Stimulated activated CD4-positive, alpha-beta T cell treated with anti-CD3 and anti-CD28 coated beads, Interleukin-15, amount 100 ng/mL, for 24 hours (primary cell): ENCODE measurements at regions not wholly inside any gene's neighbourhood (a gene's known extent, or its start where the extent isn't known, plus 50 kb on each side); places are given as distances from the start of the nearest gene placed in this dataset.
"Not testable (repeated sequence)": the region's sequence is repeated elsewhere in the genome, so short reads cannot be mapped to it uniquely, and the experiment has no call there.

Experiments used
- DNase-seq: peaks from one replicate; pipeline ENCODE4 v3.0.0-alpha.2; 2020

DNA sequence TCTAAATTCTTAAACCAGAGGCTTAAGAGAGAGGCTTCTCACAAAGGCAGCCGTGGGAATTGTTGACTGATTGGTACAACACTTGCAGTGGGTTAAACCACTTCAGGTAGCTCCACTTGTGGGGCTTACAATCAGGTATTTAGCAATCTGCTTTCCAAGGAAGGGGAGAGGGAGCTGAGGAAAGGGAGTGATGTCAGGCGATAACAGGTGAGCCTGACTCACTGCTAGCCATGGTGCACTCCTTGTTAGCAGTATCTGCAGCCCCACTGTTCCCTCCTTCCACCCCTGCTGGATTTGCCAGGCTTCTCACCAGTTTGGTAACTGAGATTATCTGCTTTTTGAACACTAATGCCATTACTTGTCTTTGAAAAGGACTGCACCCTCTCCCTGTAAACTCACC is 1056.7 kb upstream of the FANCL start:
- DNase-seq, result no peak

DNA sequence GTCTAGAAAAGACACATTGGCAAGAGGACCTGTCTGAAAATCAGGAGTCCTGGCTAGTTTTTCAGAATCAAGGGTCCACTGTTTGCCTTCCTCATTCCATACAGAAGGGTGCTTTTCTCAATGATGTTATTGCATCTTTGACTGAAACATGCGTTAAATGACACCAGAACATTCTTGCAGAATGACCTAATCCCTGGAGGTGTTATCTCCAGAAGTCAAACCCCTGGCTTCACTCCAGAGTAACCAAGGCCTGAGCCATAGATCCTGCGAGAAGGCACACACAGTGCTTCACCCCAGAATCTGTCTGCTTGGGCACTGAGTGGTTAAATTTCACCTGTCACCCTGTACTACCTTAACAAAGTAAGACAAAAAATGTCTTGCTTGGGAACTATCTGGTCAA is 1055.2 kb upstream of the FANCL start:
- DNase-seq, result no peak

DNA sequence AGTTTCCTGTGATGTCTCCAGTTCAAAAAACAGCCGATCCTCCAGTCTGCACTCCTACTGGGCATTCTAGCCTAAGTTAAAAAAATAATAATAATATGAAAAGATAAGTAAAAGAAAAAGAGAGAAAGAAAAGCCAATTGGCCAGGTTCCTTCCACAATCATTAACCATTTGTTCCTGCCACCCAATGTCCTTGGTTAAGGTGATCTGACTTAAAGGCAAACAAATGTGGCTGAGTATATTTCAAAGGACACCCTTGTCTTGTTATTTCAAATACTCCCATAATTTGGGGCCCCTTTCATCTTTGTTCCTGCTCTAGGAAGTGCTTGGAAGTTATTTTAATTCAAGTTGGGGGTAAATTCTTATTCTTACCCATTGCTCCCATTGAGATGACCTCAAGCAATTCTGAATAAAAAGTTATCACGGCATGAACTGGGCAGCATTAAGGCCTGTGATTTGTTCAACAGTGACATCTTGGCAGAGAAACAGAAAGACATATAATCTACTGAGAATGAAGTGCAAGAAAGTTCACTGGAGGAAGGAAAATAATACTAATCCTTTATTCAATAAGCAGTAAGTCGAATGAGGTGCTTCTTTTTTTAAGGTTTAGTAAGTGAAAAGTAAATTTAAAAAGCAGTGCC is 1054.5 kb upstream of the FANCL start:
- no peak for DNase-seq

DNA sequence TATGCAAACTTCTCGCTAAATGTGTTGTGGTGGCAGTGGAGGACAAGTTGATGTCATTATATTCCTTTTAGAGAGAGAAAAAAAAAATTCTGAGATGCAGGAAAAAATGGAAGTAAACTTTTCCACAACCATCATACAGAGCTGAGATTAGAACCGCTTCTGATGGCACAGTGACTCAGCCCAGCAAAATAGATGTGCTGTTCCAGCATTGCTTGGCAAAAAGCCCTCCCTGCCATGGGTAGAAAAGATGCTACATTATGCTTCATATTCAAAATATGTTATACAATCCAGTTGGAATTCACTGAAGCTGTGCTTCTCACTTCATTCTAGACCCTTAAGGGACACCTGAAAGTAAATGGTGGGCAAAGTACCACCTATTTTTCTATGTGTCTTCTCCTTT is 1047.6 kb upstream of the FANCL start:
- DNase-seq, result no peak

DNA sequence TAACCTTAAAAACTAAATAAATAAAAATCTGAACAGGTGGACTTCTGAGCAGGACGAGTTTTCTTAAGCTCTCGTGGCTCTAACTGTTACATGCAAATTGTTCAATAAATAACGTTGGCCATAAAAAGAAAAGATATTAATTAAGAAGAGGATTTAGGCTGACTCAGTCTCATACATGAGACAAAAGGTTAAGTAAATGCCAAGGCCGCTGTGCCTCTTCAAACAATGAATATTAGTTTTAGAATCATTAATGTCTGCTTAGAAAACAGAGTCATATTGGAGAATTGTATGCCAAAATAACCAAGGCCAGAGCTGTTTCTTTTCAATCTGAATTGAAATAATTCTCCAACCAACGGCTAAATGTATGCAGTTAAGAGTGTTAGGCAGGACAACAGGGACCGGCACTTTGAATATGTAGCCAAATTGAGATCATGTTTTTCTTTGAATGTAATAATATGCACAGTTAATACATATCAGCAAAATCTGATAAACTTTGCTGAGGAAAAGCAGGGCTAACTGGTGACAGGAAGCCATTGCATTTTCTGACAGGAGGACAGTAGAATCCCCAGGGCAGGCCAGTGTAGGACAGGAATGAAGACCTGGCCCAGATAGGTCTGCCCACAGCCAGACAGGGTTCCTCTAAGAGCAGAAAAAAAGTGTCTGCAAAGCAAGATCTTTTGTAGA is 1041.4 kb upstream of the FANCL start:
- no peak for DNase-seq

DNA sequence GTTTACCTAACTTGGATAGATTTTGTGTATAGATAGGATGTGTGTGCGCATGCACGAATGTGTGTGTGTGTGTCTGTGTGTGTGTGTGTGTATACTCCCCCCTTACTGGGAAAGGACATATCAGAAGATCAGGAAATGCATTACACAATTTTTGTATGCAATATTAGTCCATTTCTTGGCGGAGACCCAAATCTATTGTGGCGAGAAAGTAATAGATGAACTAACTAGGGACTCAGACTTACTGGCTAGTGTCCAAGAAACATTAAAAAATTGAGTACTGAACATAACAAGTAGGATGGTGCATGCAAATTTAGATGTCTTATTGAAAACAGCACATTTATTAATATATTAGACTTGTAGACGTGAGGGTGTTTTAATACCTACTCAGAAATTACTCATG is 1036.5 kb upstream of the FANCL start:
- DNase-seq, result no peak

DNA sequence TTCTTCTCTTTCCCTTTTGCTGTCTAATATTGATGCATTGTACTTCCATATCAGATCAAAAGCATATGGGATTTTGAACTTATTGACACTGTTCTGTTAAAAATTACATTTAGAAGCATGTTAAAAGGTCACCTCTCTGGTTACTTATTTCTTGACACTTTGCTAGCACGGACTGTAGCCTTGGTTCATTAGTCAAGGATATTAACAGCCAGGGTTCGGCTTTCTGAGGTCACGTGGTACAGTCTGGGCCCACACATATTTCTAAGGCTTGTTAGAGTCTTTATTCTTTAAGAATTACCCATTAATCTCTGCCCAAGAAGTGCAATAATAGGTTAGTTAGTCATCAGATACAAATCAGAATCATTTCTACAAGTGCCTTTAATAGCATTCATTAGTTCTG is 1035.8 kb upstream of the FANCL start:
- no peak for DNase-seq

DNA sequence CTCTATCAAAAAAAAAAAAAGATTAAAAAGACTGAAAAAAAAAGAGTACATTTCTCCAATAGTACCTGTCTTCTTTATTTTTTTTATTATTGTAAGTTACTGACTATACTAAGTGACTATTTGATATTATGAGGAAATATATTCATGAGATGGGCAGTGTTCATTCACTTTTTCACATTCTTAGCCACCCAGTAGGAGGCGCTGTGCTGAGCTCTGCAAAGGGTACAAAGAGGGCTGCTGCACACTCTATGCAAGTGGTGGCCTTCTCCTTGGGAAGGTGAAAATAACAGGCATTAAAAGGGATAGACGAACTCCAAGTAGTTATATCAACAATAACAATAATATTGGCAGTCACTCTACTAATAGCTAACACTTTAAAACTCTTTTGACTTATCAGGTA is 1034.9 kb upstream of the FANCL start:
- peak; percentile 5 for DNase-seq

DNA sequence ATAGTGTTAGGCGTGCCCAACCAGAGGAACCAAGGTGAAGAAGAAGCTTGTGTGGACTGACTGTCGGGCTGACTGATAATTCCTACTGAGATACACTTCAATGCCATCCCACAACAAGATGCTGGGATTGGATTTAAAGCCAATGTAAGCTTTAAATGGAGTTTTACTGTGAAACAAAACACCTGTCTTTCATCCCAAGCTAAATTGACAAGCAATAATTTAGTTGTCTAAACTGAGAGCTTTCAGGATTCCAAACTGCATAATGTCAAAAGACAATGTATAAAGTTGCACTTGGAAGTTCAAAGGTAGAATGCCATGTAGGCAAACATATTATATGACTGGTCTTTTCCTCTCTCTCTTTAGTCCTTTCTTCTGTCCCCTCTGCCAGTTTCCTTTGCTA is 1025.3 kb upstream of the FANCL start:
- no peak for DNase-seq

DNA sequence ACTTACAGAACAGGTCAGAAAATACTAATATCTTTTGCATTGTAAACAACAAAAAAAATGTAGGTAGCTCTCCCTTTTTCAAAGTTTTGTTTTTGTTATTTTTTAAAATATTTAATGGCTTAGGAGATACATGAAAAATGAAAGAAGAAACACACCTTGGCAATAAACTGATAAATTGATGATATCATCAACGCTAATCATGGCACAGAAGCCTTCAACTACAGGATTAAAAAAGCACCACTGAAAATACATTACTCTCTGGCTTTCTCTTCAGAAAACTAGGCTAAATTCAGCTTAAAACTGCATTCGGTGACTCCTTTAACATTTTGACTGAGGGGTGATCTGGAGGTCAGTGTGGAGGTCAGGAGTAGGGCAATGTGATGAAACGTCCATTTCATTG is 1018.8 kb upstream of the FANCL start:
- no peak for DNase-seq

DNA sequence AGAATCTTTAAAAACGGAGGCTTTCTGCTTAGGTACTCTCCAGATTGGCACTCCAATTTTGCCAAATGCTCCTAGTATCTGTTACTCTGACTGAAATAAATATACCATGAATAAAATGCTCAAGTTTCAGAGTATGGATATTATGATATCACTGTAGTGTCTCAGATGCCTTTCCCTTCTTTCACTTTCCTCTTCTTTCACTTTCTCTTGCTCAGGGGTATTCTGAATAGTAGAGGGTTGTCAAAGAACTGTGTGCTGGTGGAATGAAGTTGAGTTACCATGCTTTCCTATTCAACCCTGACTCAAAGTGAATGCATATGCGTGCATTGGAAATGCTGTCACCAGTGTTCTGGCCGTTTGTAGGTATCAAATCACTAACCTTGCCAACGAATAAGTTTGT is 1015.2 kb upstream of the FANCL start:
- DNase-seq, result no peak

DNA sequence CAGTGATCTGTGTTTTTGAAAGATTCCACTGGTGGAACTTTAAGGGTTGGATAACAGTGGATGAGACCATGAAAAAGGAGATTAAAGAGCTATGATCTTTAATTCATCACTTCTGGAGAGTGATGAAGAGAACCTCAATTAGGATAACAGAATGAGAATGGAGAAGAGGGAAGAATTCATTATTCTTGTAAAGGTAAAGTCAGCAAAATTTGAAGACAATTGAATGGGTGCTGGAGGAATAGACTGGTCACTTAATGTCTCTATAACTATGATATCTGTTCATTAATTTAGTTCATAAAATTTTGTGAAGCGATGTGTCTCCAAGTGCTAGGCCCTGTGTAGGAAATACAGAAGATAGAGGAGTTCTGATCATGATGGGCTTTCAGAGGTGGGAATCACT is 1013.2 kb upstream of the FANCL start:
- DNase-seq, result no peak

DNA sequence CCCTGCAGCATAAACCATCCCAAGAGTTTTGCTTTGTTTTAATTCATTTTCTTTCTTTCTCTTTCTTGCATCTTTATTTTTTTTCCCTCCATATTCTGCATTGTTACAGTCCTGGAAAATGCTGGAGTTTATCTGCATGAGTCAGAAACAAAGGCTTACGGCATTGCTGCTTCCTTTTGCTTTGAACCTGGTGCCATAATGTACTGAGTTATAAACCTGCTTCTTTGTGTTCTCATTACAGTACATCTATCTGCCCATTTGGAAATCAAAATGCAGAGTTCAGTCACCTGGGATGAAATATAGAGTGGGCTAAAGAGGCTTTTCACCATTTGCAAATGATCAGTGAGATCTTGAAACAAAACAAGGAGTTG is 1009.2 kb upstream of the FANCL start:
- no peak for DNase-seq

DNA sequence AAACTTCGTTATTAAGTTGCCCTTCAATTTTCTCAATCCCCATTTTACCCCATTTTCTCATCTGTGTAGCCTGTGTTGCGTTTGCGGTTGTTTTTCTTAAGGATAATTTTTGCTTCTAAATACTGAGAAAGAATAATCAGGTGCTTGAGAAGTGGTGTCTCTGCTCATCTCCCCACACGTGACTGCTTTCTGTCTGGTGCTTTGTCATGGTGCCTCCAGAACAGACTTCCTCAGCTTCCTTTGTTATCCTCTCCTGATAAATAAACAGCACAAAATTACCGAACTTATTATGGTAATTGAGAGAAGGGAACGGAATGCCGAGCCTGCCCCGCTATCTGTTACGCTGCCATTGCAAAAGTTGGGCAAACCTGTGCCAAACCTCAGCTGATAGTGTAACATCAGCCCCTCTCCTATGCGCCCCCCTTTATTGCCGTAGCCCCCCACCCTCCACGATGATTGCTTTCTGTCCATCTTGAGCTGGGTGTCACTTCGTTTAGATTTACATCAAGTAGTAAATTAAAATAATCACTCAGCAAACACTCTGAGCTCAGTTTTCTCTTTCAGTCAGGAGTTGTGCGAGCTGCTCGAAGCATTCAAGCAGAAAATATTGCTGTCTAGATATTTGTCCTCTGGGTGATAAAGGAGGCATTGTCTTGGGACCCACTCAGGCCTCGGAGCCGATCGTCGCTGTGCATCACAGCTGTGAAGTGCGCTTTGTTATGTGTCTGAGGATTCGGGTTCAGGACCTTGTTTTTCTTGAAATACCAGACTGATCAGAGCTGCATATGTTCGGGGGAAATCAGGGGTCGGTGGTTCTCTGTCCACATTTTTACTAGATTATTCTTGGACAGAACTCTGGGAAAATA is 1008.5 kb upstream of the FANCL start:
- no peak for DNase-seq

DNA sequence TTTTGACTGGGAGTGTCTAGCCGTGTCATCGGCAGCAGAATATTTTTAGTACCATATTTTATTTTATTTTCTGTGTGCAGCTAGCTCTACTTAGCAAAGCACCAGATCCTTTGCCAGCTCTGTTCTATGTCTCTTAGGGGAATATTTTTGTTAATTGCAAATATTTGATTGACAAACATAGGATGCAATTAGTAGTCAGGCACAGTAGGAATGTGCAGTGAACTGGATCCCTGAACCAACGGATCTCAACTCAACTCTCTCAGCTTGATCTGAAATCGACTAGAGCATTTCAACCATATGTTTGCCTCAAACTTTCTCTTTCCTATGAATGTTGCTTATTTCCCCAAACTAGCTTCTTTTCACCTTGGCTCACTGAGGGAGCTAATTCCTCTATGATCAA is 998.0 kb upstream of the FANCL start:
- DNase-seq, result no peak

DNA sequence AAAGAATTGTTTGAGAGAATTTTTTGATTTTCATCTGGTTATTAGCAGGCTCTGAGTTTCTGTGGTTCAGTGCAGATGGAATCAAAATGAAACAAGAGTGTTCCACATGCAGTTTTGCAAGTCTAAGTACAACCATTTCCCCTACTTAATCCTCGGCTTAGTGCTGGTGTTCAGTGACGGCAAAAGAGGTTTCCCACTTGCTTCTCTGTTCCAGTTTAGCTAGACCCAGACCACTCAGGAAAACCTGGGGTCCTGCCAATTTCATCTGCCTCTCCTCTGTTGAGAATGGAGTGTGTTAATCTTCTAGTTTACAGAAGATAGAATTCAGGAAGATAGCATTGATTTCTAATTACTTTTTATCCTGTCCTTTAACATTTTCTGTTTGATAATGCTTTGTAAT is 996.2 kb upstream of the FANCL start:
- DNase-seq, result no peak

DNA sequence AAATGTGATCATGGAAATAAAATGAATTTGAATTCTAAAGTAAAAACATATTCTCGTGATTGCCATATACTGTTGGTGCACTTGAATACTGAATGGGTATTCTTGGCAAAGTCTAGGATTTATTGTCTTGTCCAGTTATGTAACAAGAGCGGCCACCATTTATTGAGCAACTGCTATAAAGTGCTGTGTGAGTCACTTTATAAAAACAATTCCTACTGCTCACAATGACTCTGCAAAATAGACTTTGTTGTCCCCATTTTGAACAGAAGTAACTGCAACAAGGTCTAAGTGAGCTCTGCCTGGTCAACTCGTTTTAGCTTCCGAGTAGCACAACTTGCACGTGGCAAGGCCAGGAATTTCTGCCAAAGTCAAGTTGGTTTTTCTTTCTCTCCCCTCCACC is 995.6 kb upstream of the FANCL start:
- DNase-seq, result no peak

DNA sequence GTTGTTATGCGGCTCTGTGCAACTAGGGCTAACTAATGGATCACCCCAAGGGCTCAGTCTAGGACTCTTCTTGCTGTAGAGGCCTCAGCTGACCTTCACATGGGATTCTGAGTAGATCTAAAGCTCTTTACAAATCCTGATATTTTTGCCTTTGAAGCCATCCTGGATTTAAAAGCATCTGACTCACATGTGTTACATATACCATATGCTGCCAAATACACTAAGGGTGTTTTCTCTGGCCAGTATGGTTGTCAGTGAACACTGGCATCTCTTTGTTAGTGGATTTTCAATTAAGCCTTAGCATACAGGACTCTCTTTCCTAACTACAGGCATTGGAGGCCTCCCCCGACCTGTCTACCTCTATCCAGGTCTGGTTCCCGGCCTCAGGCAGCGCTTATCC is 992.8 kb upstream of the FANCL start:
- DNase-seq, result no peak

DNA sequence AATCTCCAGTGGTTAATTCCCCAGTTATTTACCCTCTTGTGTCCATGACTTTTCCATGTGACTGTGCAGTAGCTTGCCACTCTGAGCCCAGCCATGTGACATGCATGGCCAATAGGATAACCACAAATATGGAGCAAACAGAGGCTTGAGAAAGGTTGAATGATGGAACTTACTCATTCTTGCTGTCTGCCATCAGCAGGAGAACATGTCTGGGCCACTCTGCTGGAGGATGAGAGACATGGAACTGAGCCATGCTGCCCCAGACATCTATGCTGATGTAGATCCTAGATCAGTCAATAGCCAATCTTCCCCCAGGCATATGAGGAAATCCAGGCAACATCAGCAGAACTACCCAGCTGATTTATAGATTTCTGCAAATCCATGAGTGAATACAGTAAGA is 992.3 kb upstream of the FANCL start:
- no peak for DNase-seq

DNA sequence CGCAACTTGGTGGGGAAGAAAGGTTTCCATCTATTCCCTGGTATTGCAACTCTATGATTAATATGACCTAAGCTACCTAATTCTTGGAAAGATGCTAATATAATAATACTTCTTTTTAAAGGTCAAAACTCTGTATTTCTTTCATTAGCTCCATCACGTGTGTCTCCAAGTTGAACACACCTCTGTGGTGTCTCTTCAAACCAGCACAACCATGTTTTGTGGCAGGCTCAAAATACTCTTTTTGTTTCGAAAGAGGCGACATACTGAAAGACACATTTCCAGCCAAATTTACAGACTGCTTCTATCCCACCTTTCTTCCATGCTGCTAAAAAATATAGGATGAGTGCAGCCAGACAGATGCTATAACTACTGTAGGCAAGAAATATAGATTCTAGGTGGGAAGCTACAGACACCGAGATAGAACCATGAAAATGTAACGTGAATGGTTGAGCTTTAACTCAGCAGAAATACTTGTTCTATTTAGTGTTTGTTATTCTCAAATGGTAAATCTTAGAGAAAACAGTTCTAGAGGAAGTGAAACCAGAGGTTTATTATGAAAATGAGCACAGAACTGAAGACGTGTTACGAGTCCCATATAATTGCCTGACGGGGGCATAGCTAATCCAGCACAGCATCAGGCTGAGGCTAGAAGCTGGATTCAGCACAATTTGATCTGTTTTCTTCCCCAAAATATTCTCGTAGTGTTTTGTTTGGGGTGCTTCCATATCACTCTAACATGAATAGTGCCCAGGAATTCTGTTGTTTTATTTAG is 991.5 kb upstream of the FANCL start:
- DNase-seq, result no peak

DNA sequence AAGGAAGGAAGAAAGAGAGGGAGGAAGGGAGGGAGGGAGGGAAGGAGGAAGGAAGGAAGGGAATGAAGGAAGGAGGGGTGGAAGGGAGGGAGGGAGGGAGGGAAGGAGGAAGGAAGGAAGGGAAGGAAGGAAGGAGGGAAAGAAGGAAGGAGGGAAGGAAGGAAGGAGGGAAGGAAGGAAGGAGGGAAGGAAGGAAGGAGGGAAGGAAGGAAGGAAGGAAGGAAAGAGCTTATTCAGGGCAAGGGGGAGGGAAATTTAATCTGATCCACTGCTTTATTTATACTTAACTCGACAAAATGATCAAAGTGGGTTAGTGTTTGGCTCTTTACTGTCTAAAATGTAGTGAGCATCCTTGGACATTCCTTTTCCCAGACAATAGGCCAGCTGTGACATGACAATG is 985.2 kb upstream of the FANCL start:
- not testable (repeated sequence) for DNase-seq

DNA sequence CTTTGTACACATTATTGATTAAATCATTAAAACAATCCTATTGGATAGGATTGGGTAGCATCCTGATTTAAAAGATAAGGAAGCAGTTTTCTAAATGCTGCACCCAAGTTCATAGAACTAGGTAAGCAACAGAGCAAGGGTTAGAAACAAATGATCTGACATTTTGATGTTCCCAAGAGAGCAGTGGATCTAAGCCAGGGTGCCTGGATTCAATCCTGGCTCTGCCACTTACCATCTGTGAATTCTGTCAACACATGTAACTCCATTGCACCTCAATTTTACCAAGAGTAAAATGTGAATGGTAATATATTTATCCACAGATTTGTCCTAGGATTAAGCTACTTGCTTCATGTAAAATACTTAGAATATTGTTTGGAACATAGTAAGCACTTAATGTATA is 982.6 kb upstream of the FANCL start:
- DNase-seq, result no peak

DNA sequence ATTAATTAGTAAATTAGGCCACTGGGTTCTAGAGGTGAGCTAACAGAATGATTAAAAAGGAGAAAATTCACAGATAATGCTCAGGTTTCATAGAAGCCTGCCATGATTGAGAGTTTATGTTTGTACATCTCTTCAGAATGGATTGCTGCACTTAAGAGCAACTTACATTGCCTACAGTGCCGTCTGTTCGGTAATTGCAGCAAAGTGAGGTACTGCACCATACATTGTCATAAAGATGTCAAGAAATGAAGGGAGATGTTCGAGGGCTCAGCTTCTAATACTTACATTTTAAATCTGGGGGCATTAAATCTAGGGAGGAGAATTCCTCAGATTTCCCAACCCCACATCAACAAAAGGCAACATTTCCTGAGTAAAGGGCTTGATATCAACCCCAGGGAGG is 976.2 kb upstream of the FANCL start:
- DNase-seq, result no peak

DNA sequence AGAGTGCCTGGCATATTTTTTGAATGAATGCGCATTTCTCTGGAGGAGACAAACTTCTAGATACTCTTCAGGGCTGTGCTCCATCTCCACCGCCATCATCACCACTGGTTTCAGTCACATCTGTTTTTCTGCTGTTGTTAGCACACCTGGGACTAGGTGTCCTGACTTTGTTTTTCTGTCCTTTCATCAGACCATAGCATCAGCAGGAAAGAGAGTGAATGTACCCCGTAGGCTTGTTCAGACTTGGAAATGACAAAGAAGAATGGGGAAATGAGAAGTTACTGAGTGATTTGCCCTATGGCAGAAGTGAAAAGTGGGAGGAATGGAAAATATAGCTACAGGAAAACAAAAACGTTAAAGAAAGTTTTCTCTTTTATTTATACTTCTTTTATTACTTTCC is 965.2 kb upstream of the FANCL start:
- no peak for DNase-seq
